ENCODE measurements at regions not wholly inside any gene's neighbourhood (a gene's known extent, or its start where the extent isn't known, plus 50 kb on each side); places are given as distances from the start of the nearest gene placed in this dataset.

- TF ChIP-seq CTCF (conservative IDR thresholded peaks at IDR 0.05; ENCODE audit: low read depth in 2 of 2) (no peak), POLR2AphosphoS5 (IDR thresholded peaks at IDR 0.05; ENCODE audit: low read depth) (no peak), ZNF462 (CRISPR knock-in tag; IDR thresholded peaks at IDR 0.05) (no peak), EZH2 (IDR thresholded peaks at IDR 0.05; ENCODE audit: low read depth, unreplicated experiment) (no peak), CREB1 (CRISPR knock-in tag; IDR thresholded peaks at IDR 0.05; ENCODE audit: low read depth) (no peak), NANOG (IDR thresholded peaks at IDR 0.05; ENCODE audit: borderline replicate concordance) (no peak), EZH2phosphoT487 (IDR thresholded peaks at IDR 0.05; ENCODE audit: unreplicated experiment) (no peak), ZNF331 (CRISPR knock-in tag; IDR thresholded peaks at IDR 0.05; ENCODE audit: low read depth) (no peak), REST (IDR thresholded peaks at IDR 0.05; ENCODE audit: unreplicated experiment) (no peak), STAT1 (IDR thresholded peaks at IDR 0.05; ENCODE audit: unreplicated experiment) (no peak), ETS1 (IDR thresholded peaks at IDR 0.05) (no peak), ZNF114 (CRISPR knock-in tag; IDR thresholded peaks at IDR 0.05) (no peak), JUNB (IDR thresholded peaks at IDR 0.05; ENCODE audit: unreplicated experiment) (no peak)
These were observed 164.8 kb upstream of the GRK3 start for GRCh38 chr22:25399649-25400151.

Measured in GM23338 (cell line).